NCI-H1930 (cell line): ENCODE measurements at regions not wholly inside any gene's neighbourhood (a gene's known extent, or its start where the extent isn't known, plus 50 kb on each side); places are given as distances from the start of the nearest gene placed in this dataset.

Source experiments
- DNase-seq, 2 experiments: peaks; one replicate each; lab custom pipeline; 2025; lab: John Stamatoyannopoulos, UW

DNA sequence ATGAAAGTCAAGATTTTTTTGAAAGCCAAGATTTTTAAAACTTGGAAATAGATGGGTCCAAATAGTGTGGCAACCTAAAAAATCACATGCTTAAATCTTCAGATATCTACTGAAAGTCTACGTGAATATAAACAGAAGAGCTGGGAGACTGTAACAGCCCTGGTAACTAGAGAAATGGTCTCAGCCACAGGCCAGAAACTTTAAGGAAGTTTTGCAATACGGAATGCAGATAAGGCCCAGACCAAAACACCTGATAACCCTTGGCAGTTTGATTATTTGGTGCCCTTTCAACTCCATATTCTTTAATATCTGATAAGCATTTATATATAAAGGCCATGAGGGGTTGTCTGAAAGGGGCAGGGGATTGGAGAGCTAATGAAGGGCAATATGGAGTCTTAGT lies 537.3 kb upstream of the TGFBR2 start:
- no peak for DNase-seq

GRCh38 chr3:30073040-30073439 lies 533.4 kb upstream of the TGFBR2 start:
- DNase-seq, result no peak

GRCh38 chr3:30073622-30074021 lies 532.8 kb upstream of the TGFBR2 start:
- no peak for DNase-seq

DNA sequence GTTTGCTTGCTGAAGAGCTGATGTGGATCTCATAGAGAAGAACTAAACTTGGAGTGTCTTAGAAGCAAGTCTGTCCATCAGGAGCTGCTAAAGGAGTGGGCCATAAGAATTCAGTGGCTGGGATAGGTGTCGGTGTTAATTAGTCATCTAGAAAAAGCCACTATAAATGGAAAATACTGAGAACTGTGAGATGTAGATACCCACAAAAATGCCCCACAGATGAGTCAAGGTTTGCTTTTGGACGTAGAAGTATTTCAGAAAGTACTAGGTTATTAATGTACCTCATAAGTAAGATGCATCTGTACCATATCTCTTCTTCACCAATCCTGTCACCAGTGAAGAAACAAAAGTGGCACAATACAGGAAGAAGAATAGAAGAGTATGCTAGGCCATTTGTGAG lies 530.9 kb upstream of the TGFBR2 start:
- no peak for DNase-seq

DNA sequence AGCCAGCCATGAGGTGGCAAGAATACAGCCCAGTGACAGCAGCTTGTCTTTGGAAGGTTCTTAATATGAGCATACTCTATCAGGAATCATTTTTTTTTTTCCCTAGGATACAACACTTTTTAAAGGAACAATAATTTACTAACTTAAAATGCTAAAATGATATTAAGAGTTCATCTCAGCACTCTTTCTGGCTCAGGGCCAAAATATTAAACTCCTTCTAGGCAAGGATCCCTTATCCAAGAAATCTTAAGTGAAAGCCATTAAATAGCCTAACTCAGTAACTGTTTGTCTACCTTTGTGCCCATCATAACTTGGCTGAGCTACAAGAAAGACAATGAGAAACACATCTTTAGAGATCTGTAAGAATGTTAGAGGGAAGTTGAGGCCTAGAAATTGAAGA lies 529.5 kb upstream of the TGFBR2 start:
- DNase-seq, result no peak

GRCh38 chr3:30077746-30078145 lies 528.7 kb upstream of the TGFBR2 start:
- DNase-seq, result no peak

GRCh38 chr3:30078736-30079135 lies 527.7 kb upstream of the TGFBR2 start:
- no peak for DNase-seq

GRCh38 chr3:30081904-30082303 lies 524.5 kb upstream of the TGFBR2 start:
- no peak for DNase-seq

GRCh38 chr3:30082652-30083051 lies 523.7 kb upstream of the TGFBR2 start:
- DNase-seq, result no peak

DNA sequence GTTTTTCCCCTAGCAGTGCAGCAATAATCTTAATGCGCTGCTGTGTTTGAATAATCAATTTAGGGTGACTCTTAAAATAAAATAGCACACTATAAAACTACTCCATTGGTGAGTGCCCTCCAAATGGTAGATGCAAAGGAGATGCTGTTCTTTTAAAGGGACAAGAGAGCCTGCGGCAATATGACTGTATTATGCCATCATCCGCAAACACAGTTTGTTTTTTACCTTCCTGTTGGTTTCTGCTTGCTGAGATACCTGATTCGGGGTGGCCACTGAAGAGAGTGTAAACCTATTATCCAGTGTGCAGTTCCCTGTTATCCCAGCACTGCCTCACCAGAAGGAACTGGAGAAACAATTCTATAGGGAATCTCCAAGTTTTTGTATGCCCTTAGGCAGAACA lies 523.1 kb upstream of the TGFBR2 start:
- no peak for DNase-seq

DNA sequence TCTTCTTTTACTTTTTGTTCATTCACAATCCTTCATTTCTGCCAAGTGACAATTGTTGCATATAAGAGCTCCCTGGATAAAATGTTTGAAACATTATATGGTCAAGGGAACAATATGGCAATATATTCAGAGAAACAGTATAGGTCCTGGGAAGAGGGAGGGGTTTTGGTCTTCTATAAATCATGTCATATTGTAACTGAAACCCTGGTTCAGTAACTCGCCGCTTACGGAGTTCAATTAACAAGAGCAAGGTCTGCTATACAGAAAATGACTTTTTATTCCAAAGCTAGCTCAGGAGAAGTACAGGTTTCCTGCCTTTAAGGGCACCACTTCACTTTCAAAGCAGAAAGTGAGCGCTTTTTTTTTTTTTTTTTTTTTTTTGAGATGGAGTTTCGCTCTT lies 522.1 kb upstream of the TGFBR2 start:
- DNase-seq, result no peak

- no peak for DNase-seq
These were observed 521.4 kb upstream of the TGFBR2 start for GRCh38 chr3:30084971-30085403.

- DNase-seq, result no peak
These were observed 520.9 kb upstream of the TGFBR2 start for GRCh38 chr3:30085486-30085885.

DNA sequence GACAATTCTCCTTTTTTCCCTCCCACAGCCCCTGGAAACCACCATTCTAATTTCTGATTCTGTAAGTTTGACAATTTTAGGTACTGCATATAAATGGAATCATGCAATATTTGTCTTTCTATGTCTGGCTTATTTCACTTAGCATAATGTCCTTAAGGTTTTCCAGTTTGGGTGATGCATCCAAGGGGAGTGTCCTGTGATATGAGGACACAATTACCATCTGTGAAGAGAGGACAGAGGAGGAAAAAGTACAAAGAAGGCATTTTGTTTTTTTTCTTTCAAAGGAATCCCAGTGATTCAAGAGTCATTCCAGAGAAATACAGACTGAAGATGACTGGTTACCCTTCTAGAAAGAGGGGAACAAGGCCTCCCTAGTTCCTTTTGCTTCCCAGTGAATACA lies 514.7 kb upstream of the TGFBR2 start:
- DNase-seq, result no peak

DNA sequence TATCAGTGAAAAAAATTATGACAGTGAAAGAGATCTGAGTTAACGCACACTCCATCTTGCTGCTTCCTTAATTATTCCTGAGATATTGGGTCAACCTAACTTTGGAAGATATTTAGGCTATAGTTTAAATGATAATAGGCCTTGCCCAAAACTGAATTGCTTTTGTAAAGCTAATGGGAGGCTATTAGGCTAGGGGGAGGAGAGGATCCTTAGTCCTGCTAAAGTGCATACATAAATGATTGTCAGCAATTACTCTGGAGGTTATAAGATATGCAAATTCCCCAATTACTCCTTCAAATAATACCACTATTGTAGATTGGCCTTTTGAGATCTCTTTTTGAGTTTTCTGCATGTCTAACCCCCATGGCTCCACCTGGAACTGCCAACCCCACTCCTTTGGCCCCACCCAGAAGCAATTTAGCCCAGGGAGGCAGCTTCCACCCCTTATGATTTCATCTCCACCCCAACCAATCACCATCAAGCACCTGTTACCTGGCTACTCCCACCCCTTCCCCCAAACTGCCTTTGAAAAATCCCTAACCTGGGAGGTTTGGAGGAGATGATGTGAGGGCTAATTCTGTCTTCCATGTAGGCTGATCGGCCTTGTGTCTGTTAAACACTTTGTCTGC lies 509.3 kb upstream of the TGFBR2 start:
- no peak for DNase-seq

GRCh38 chr3:30098243-30098642 lies 508.2 kb upstream of the TGFBR2 start:
- DNase-seq, result no peak

DNA sequence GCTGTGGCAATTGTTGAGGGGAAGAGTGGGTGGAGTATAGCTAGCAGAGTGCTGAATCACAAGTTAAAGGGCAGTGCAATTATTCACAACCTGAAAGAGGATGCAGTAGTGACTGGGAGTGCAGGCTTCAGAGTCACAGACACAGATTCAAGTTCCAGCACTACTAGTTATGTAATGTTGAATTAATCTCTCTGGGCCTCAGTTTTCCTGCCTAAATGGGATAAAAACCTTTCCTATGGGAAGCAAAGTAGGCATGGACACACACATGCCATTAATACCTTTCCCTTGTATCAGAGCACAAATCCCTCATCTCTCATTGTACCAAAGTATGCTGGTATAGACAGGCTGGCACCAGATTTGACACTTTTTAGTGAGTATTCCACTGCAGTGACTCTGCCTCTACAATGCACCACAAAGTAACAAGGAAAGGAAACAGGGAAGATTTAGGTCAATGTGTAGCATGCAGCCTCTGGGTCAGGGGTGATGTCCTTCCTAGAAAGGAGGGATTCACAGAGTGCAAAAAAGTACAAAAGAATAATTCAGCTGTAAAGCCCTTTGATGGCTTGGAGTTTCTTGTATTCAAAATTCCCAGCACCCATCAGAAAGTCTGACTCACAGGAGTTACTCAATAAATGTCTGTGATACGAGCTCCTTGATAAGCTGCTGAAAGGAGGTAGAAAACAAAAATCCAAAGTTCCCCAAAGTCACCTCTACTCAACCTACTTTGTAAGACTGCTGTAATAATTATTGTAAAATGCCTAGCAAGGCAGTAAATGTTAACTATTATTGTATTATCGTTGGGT lies 507.5 kb upstream of the TGFBR2 start:
- no peak for DNase-seq

- DNase-seq, result no peak
These were observed 504.0 kb upstream of the TGFBR2 start for GRCh38 chr3:30102356-30102755.

GRCh38 chr3:30103186-30103585 lies 503.2 kb upstream of the TGFBR2 start:
- DNase-seq, result no peak

DNA sequence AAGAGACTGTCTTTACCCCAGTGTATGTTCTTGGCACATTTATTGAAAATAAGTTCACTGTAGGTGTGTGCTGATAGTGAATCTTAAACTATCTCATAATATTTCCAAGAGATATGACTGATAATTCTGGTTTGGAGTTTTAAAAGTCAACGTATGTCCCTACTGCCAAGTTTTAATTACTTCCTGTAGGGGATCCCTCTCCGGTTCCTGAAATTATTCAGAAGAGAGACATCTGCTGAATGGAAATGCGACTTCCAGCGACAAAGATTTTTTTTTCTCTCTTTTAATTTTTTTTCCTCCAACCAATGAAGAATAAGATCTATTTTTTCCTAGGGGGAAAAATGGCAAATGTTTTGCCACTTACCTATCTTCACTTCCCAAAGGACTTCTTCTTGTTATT lies 498.9 kb upstream of the TGFBR2 start:
- no peak for DNase-seq

- no peak for DNase-seq
These were observed 494.0 kb upstream of the TGFBR2 start for GRCh38 chr3:30112411-30112810.

DNA sequence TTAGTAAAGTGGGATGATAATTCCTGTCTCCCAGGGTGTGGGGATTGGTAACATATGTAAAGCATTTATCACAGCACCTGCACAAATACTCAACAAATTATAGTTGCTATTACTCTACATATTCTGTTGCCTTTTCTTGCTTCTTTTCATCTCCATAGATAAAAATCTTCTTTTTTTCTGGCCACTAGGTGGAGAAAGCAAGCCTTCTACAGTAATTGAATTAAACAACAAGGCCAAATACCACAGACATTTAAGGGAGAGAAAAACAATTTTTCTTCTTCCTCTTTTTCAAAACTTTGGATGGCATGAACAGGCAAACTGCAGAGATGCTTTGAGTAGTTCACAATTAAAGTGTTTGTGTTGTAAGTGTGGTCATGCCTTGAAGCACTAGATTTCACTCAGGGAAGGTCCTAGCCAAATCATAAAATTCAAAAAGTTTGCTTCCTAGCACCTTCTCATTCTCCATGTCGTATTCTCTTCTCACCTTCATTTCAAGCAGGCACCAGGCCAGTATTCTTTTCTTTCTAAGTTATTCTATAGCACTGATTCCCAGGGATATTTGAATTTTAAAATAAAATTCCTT lies 493.4 kb upstream of the TGFBR2 start:
- peak; percentile 0 for DNase-seq

DNA sequence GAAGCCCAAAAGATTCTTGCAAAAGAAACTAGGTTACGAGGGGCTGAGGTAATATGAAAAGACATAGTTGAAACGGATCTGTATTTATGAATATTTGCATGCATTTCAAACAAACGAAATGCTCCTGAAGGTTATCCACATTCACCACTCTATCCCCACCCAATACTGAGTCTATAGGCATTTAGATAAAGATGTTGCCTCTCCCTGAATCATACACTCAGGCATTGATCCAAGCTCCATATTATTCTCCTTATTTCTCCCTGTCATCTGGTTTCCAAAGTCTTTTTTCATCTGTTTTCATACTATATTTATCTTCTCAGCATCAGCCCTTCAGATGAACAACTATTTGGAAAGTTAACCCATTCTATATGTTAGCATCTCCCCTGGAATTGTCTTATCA lies 492.5 kb upstream of the TGFBR2 start:
- no peak for DNase-seq
